IMR-90 (cell line): ENCODE measurements at regions not wholly inside any gene's neighbourhood (a gene's known extent, or its start where the extent isn't known, plus 50 kb on each side); places are given as distances from the start of the nearest gene placed in this dataset.

ENCODE experiments used
- ATAC-seq: fragments of 200-7000 bp; cut with Tn5 transposase; 2 replicates; pipeline ENCODE4 v1.9.1; 2020; ENCODE audit warnings: low read depth, mild to moderate bottlenecking, moderate library complexity
- BruUV-seq: library from RNA; stranded (reverse); fragments of 400-500 nt; replicated peaks from 2 replicates; lab custom pipeline; 2021; lab: Mats Ljungman, UMichigan
- CTCF ChIA-PET: fragments of 300-600 bp; formaldehyde crosslinking; extraction: SDS; loops from one replicate; lab custom pipeline; 2021; ENCODE audit warnings: antibody characterized with exemption; lab: Yijun Ruan, JAX
- POLR2A ChIA-PET: fragments of 300-600 bp; sonication (Branson Sonifier 250); formaldehyde crosslinking; loops from one replicate; lab custom pipeline; 2022; ENCODE audit warnings: antibody characterized with exemption; ENCODE audit not compliant: unreplicated experiment; lab: Charles Lee
- DNase-seq: peaks from one replicate; pipeline ENCODE4 v3.0.0; 2013
- H2AFZ ChIP-seq: replicated peaks from 2 replicates; pipeline ENCODE3; 2013; ENCODE audit warnings: low read length, mild to moderate bottlenecking; ENCODE audit not compliant: poor library complexity
- H2AK5ac ChIP-seq: 2 replicates; pipeline ENCODE4 v1.6.1; 2013; ENCODE audit warnings: low read depth, low read length, inconsistent platforms
- H2AK9ac ChIP-seq: replicated peaks from 2 replicates; pipeline ENCODE3; 2013; ENCODE audit warnings: mild to moderate bottlenecking, low read depth, low read length, moderate library complexity; ENCODE audit not compliant: poor library complexity
- H2BK120ac ChIP-seq: 2 replicates; pipeline ENCODE4 v1.6.1; 2013; ENCODE audit warnings: low read depth, low read length, inconsistent platforms
- H2BK15ac ChIP-seq: 3 replicates; pipeline ENCODE4 v1.6.1; 2013; ENCODE audit warnings: low read depth, low read length, inconsistent platforms
- H2BK20ac ChIP-seq: 2 replicates; pipeline ENCODE4 v1.6.1; 2013; ENCODE audit warnings: low read depth, mild to moderate bottlenecking, inconsistent platforms, low read length, moderate library complexity
- H2BK5ac ChIP-seq: 2 replicates; pipeline ENCODE4 v1.6.1; 2013; ENCODE audit warnings: mild to moderate bottlenecking, low read depth, low read length, inconsistent platforms; ENCODE audit not compliant: poor library complexity, severe bottlenecking
- H3K14ac ChIP-seq: replicated peaks from 2 replicates; pipeline ENCODE4 v1.6.1; 2013; ENCODE audit warnings: low read depth, low read length, inconsistent platforms
- H3K18ac ChIP-seq: 2 replicates; pipeline ENCODE4 v1.6.1; 2013; ENCODE audit warnings: low read depth, low read length, control low read depth
- H3K23ac ChIP-seq: 2 replicates; pipeline ENCODE4 v1.6.1; 2013; ENCODE audit warnings: low read depth, low read length, inconsistent platforms
- H3K27ac ChIP-seq: 2 replicates; pipeline ENCODE4 v1.5.1; 2013; ENCODE audit warnings: mild to moderate bottlenecking, control low read depth, low read length; ENCODE audit not compliant: insufficient read depth
- H3K27me3 ChIP-seq: 2 replicates; pipeline ENCODE4 v1.6.1; 2013; ENCODE audit warnings: low read length; ENCODE audit not compliant: control insufficient read depth, insufficient read depth
- H3K36me3 ChIP-seq: 2 replicates; pipeline ENCODE4 v1.6.1; 2013; ENCODE audit warnings: low read length, mixed read lengths; ENCODE audit not compliant: control insufficient read depth, insufficient read depth
- H3K4ac ChIP-seq: 2 replicates; pipeline ENCODE4 v1.6.1; 2013; ENCODE audit warnings: low read depth, low read length, inconsistent platforms
- H3K4me1 ChIP-seq: 2 replicates; pipeline ENCODE4 v1.6.1; 2013; ENCODE audit warnings: low read length, mixed read lengths; ENCODE audit not compliant: control insufficient read depth, insufficient read depth
- H3K4me2 ChIP-seq: 2 replicates; pipeline ENCODE4 v1.6.1; 2013; ENCODE audit warnings: low read depth, mild to moderate bottlenecking, control low read depth, low read length, moderate library complexity
- H3K4me3 ChIP-seq: 2 replicates; pipeline ENCODE4 v1.5.1; 2013; ENCODE audit warnings: low read depth, mild to moderate bottlenecking, control low read depth, low read length, moderate library complexity; ENCODE audit not compliant: insufficient read depth
- H3K56ac ChIP-seq: 2 replicates; pipeline ENCODE4 v1.6.1; 2013; ENCODE audit warnings: low read length, inconsistent platforms; ENCODE audit not compliant: insufficient read depth; ENCODE audit errors: extremely low read depth
- H3K79me1 ChIP-seq, 2 experiments: 2 replicates each; pipeline ENCODE4 v1.6.1; 2013; ENCODE audit warnings: low read length in 2 of 2, inconsistent platforms in 1 of 2, low read depth in 1 of 2
- H3K9ac ChIP-seq: 2 replicates; pipeline ENCODE4 v1.6.1; 2013; ENCODE audit warnings: low read depth, low read length, control low read depth
- H3K9me1 ChIP-seq: 2 replicates; pipeline ENCODE4 v1.6.1; 2013; ENCODE audit warnings: low read length, inconsistent platforms; ENCODE audit not compliant: insufficient read depth
- H3K9me3 ChIP-seq: 2 replicates; pipeline ENCODE4 v1.6.1; 2013; ENCODE audit warnings: low read length; ENCODE audit not compliant: control insufficient read depth, insufficient read depth
- H4K20me1 ChIP-seq: 2 replicates; pipeline ENCODE4 v1.6.1; 2013; ENCODE audit warnings: low read length, inconsistent platforms; ENCODE audit not compliant: insufficient read depth
- H4K5ac ChIP-seq: 2 replicates; pipeline ENCODE4 v1.6.1; 2013; ENCODE audit warnings: mild to moderate bottlenecking, low read depth, low read length, control low read depth
- H4K8ac ChIP-seq, 2 experiments: 2 replicates each; pipeline ENCODE4 v1.6.1; 2013; ENCODE audit warnings: low read depth in 2 of 2, low read length in 2 of 2, control low read depth in 1 of 2, inconsistent platforms in 1 of 2
- H4K91ac ChIP-seq: 2 replicates; pipeline ENCODE4 v1.6.1; 2013; ENCODE audit warnings: low read depth, low read length, inconsistent platforms; ENCODE audit not compliant: insufficient read depth
- CEBPB ChIP-seq: IDR thresholded peaks from 2 replicates; pipeline ENCODE4 v1.6.1; 2012; ENCODE audit warnings: low read depth, low read length, improper control_type of control experiment
- FOS ChIP-seq: fragments of 150-350 bp; IDR thresholded peaks from 2 replicates; pipeline ENCODE4 v1.6.1; 2016; ENCODE audit warnings: low read depth, low read length
- MXI1 ChIP-seq: IDR thresholded peaks from 2 replicates; pipeline ENCODE4 v1.6.1; 2012; ENCODE audit warnings: low read depth, mild to moderate bottlenecking, low read length, moderate library complexity, borderline replicate concordance
- NFE2L2 ChIP-seq: fragments of 150-350 bp; IDR thresholded peaks from 2 replicates; pipeline ENCODE4 v1.6.1; 2016; ENCODE audit warnings: low read depth, mild to moderate bottlenecking, low read length
- RAD21 ChIP-seq: IDR thresholded peaks from 2 replicates; pipeline ENCODE4 v1.6.1; 2012; ENCODE audit warnings: low read length, improper control_type of control experiment
- WGBS, 2 experiments: methylation state at CpG; one replicate each; pipeline versions ENCODE4 v1.1.5 to v1.1.7; 2013; ENCODE audit warnings: missing lambda C conversion rate in 2 of 2; ENCODE audit not compliant: insufficient read length in 1 of 2; ENCODE audit errors: extremely low coverage in 2 of 2; 5-methylcytosine and 5-hydroxymethylcytosine counted together
- dilution Hi-C: fragments of 300-500 bp; cut with HindIII; formaldehyde crosslinking; loops from one replicate; pipeline ENCODE4 v1.14.3; 2018; ENCODE audit warnings: low sequenced_read_pairs; ENCODE audit not compliant: unreplicated experiment
- in situ Hi-C: fragments of 300-500 bp; cut with MboI; formaldehyde crosslinking; loops from 3 replicates; pipeline ENCODE4 v1.14.3; 2019; ENCODE audit warnings: low sequenced_read_pairs, inconsistent platforms, mixed read lengths
- intact Hi-C: fragments of 100-400 bp; cut with micrococcal nuclease; formaldehyde crosslinking; loops from 2 replicates; pipeline ENCODE4 v1.10.0; 2022

GRCh38 chr2:224182498-224182897 lies 143.4 kb upstream of the SERPINE2 start:
- Histone ChIP-seq H3K14ac (no peak overlapping the region), H2BK20ac (no peak overlapping the region), H3K9ac (no peak overlapping the region), H2BK120ac (no peak overlapping the region), H2BK15ac (no peak overlapping the region; the same call in 2 of the 3 replicates), H3K56ac (no peak overlapping the region), H3K9me1 (no peaks in the 10 kb centered on the region), H3K4me1 (peaks cover 2% of the 10 kb centered on the region), H3K27me3 (no peaks in the 10 kb centered on the region), H2AK9ac (no peak overlapping the region), H3K18ac (no peak overlapping the region), H4K20me1 (no peaks in the 10 kb centered on the region), H3K4me2 (no peak overlapping the region), H3K4ac (no peak overlapping the region), H3K27ac (no peak overlapping the region), H3K23ac (no peak overlapping the region), H2BK5ac (no peak overlapping the region), H4K5ac (no peak overlapping the region), H3K9me3 (peaks cover 2% of the 10 kb centered on the region; the same call in 1 of the 2 replicates), H4K91ac (no peak overlapping the region), H3K79me1 (no peaks in the 10 kb centered on the region), H2AK5ac (no peak overlapping the region), H4K8ac (no peak overlapping the region), H3K4me3 (no peak overlapping the region), H3K36me3 (no peaks in the 10 kb centered on the region), H2AFZ (no peak overlapping the region)
- ATAC-seq (no peak), DNase-seq (no peak)
- BruUV-seq = no TSS peak
- WGBS, 2 experiments = no CpG with 5 or more reads among the region's 3 CpGs
- dilution Hi-C loops (no loop called here), intact Hi-C loops (no loop called here), in situ Hi-C loops (no loop called here)
- no peak for TF ChIP-seq CEBPB
- no peak for TF ChIP-seq NFE2L2
- TF ChIP-seq FOS = no peak
- TF ChIP-seq MXI1 = no peak
- TF ChIP-seq RAD21 = no peak
- ChIA-PET CTCF (no interaction called here), POLR2A (interaction anchor here (0.6 kb wide), 1 partner anchor 429 kb away, joined by 3 read pairs; no protein-coding TSS in a partner anchor)
